DND-41 (cell line): ENCODE measurements at regions not wholly inside any gene's neighbourhood (a gene's known extent, or its start where the extent isn't known, plus 50 kb on each side); places are given as distances from the start of the nearest gene placed in this dataset.

Experiments
- ATAC-seq: fragments of 200-7000 bp; cut with Tn5 transposase; 3 replicates; pipeline ENCODE4 v1.9.1; 2021; ENCODE audit warnings: low read depth; ENCODE audit not compliant: insufficient read depth
- DNase-seq: peaks from one replicate; pipeline ENCODE4 v3.0.0-alpha.2; 2020
- H2AFZ ChIP-seq: 2 replicates; pipeline ENCODE4 v1.6.0; 2012; ENCODE audit warnings: low read depth, low read length
- H3K27ac ChIP-seq: 2 replicates; pipeline ENCODE4 v1.5.1; 2012; ENCODE audit warnings: low read length, inconsistent platforms
- H3K27me3 ChIP-seq: fragments of 200-600 bp; sonication (generic); 2 replicates; pipeline ENCODE4 v1.6.0; 2012; ENCODE audit warnings: low read length, mild to moderate bottlenecking, inconsistent platforms; ENCODE audit not compliant: insufficient read depth, poor library complexity
- H3K36me3 ChIP-seq: 2 replicates; pipeline ENCODE4 v1.5.1; 2012; ENCODE audit warnings: low read length, inconsistent platforms; ENCODE audit not compliant: insufficient read depth
- H3K4me1 ChIP-seq: 2 replicates; pipeline ENCODE4 v1.5.1; 2012; ENCODE audit warnings: mild to moderate bottlenecking, low read length; ENCODE audit not compliant: insufficient read depth
- H3K4me2 ChIP-seq: 2 replicates; pipeline ENCODE4 v1.6.0; 2012; ENCODE audit warnings: mild to moderate bottlenecking, moderate library complexity, low read length, inconsistent platforms; ENCODE audit not compliant: insufficient read depth
- H3K4me3 ChIP-seq, 2 experiments: fragments of 200-600 bp in 1 of 2; shearing (Covaris generic) in 1 of 2; 2 replicates each; pipeline ENCODE4 v1.5.1; 2012 to 2016; ENCODE audit warnings: inconsistent platforms in 2 of 2, low read length in 2 of 2, mild to moderate bottlenecking in 2 of 2, low read depth in 1 of 2, moderate library complexity in 1 of 2
- H3K79me2 ChIP-seq: 2 replicates; pipeline ENCODE4 v1.6.0; 2012; ENCODE audit warnings: low read length, inconsistent platforms; ENCODE audit not compliant: insufficient read depth
- H3K9ac ChIP-seq: 2 replicates; pipeline ENCODE4 v1.6.0; 2012; ENCODE audit warnings: low read depth, mild to moderate bottlenecking, inconsistent platforms, low read length, moderate library complexity
- H3K9me3 ChIP-seq: 2 replicates; pipeline ENCODE4 v1.5.1; 2012; ENCODE audit warnings: low read length, moderate library complexity, mild to moderate bottlenecking, inconsistent platforms; ENCODE audit not compliant: insufficient read depth, severe bottlenecking
- H4K20me1 ChIP-seq: 2 replicates; pipeline ENCODE4 v1.6.0; 2012; ENCODE audit warnings: low read length; ENCODE audit not compliant: insufficient read depth
- CTCF ChIP-seq: IDR thresholded peaks from 2 replicates; pipeline ENCODE4 v1.5.1; 2012; ENCODE audit warnings: borderline replicate concordance, low read length, moderate library complexity, mild to moderate bottlenecking; ENCODE audit not compliant: poor library complexity, severe bottlenecking; ENCODE audit errors: extremely low read depth
- EZH2 ChIP-seq: IDR thresholded peaks from 3 replicates; pipeline ENCODE4 v1.6.1; 2012; ENCODE audit warnings: borderline replicate concordance, low read depth, mild to moderate bottlenecking, moderate library complexity, low read length, inconsistent platforms; ENCODE audit not compliant: severe bottlenecking

- ATAC-seq (no peak), DNase-seq (no peak)
- H3K36me3 ChIP-seq, result no peaks in the 10 kb centered on the region
- H3K4me3 ChIP-seq, result no peak overlapping the region
- H3K9ac ChIP-seq, result no peak overlapping the region
- H3K27me3 ChIP-seq, result no peaks in the 10 kb centered on the region
- no peaks in the 10 kb centered on the region for H4K20me1 ChIP-seq
- H2AFZ ChIP-seq, result no peak overlapping the region
- no peaks in the 10 kb centered on the region for H3K9me3 ChIP-seq
- no peak overlapping the region for H3K27ac ChIP-seq
- TF ChIP-seq EZH2, result no peak
- TF ChIP-seq CTCF, result no peak
- no peaks in the 10 kb centered on the region for H3K79me2 ChIP-seq
- no peak overlapping the region for H3K4me2 ChIP-seq
- no peaks in the 10 kb centered on the region for H3K4me1 ChIP-seq
Observed at GRCh38 chr4:136414981-136415380, 1117.3 kb downstream of the PCDH18 start.

- TF ChIP-seq EZH2 (no peak), CTCF (no peak)
Observed at GRCh38 chr4:136412708-136413107, 1119.6 kb downstream of the PCDH18 start.

GRCh38 chr4:136400829-136401228, 1131.5 kb downstream of the PCDH18 start:
- H3K36me3 ChIP-seq, result no peaks in the 10 kb centered on the region
- no peaks in the 10 kb centered on the region for H3K4me1 ChIP-seq
- no peak overlapping the region for H3K27ac ChIP-seq
- H2AFZ ChIP-seq, result no peak overlapping the region
- H3K4me2 ChIP-seq, result no peak overlapping the region
- TF ChIP-seq CTCF (no peak), EZH2 (no peak)
- H4K20me1 ChIP-seq, result no peaks in the 10 kb centered on the region
- H3K79me2 ChIP-seq, result no peaks in the 10 kb centered on the region
- H3K27me3 ChIP-seq, result no peaks in the 10 kb centered on the region
- DNase-seq, result no peak
- no peak overlapping the region for H3K9ac ChIP-seq
- no peak overlapping the region for H3K4me3 ChIP-seq
- no peak for ATAC-seq
- H3K9me3 ChIP-seq, result no peaks in the 10 kb centered on the region

More at GRCh38 chr4:136412708-136413107, 1119.6 kb downstream of the PCDH18 start:
- Histone ChIP-seq H3K27ac (no peak overlapping the region), H3K9ac (no peak overlapping the region), H4K20me1 (no peaks in the 10 kb centered on the region), H3K9me3 (no peaks in the 10 kb centered on the region), H3K4me2 (no peak overlapping the region), H3K4me1 (no peaks in the 10 kb centered on the region), H2AFZ (no peak overlapping the region), H3K79me2 (no peaks in the 10 kb centered on the region), H3K4me3 (no peak overlapping the region), H3K36me3 (no peaks in the 10 kb centered on the region), H3K27me3 (no peaks in the 10 kb centered on the region)
- no peak for ATAC-seq
- DNase-seq, result no peak

- Histone ChIP-seq H4K20me1 (no peaks in the 10 kb centered on the region), H2AFZ (no peak overlapping the region), H3K27me3 (no peaks in the 10 kb centered on the region), H3K4me2 (no peak overlapping the region), H3K9me3 (no peaks in the 10 kb centered on the region), H3K9ac (no peak overlapping the region), H3K36me3 (no peaks in the 10 kb centered on the region), H3K4me1 (no peaks in the 10 kb centered on the region), H3K4me3 (no peak overlapping the region), H3K27ac (no peak overlapping the region), H3K79me2 (no peaks in the 10 kb centered on the region)
- ATAC-seq (no peak), DNase-seq (no peak)
- TF ChIP-seq EZH2 (no peak), CTCF (no peak)
Observed at GRCh38 chr4:136395212-136395722, 1137.0 kb downstream of the PCDH18 start.
